ENCODE measurements at regions not wholly inside any gene's neighbourhood (a gene's known extent, or its start where the extent isn't known, plus 50 kb on each side); places are given as distances from the start of the nearest gene placed in this dataset.

GRCh38 chr17:53894591-53894990 is 71.9 kb downstream of the KIF2B start:
- no peak for TF ChIP-seq CTCF (IDR thresholded peaks at IDR 0.05 in 2 of 3, conservative IDR thresholded peaks at IDR 0.05 in 1 of 3; ENCODE audit: borderline replicate concordance in 1 of 3, insufficient read depth in 1 of 3, low read depth in 2 of 3, low read length in 2 of 3)
- no peak for TF ChIP-seq EZH2phosphoT487 (IDR thresholded peaks at IDR 0.05; ENCODE audit: borderline replicate concordance)
- TF ChIP-seq SIN3A (IDR thresholded peaks at IDR 0.05; ENCODE audit: low read depth), result no peak
- no peak for TF ChIP-seq RAD21 (IDR thresholded peaks at IDR 0.05; ENCODE audit: low read depth)
- no peak for TF ChIP-seq MAX (IDR thresholded peaks at IDR 0.05)
- no peak for TF ChIP-seq ZBTB33 (IDR thresholded peaks at IDR 0.05; ENCODE audit: extremely low read depth, insufficient replicate concordance, low read length)
- TF ChIP-seq ELF1 (IDR thresholded peaks at IDR 0.05; ENCODE audit: borderline replicate concordance, low read depth), result no peak
- POLR2A ChIA-PET, result no interaction called here
- Histone ChIP-seq H3K79me2 (ENCODE audit: insufficient read depth, low read length) (no peaks in the 10 kb centered on the region), H3K27me3 (ENCODE audit: insufficient read depth, low read length) (no peaks in the 10 kb centered on the region), H3K27ac (ENCODE audit: low read depth, low read length) (no peak overlapping the region), H3K4me2 (ENCODE audit: low read length) (no peak overlapping the region), H3K9me3 (ENCODE audit: control insufficient read depth in 1 of 2, insufficient read depth in 1 of 2, low read depth in 1 of 2, low read length in 2 of 2) (peaks cover 48 to 60% of the 10 kb centered on the region in 2 experiments; a peak in 3 of 4 replicates), H3K9ac (ENCODE audit: low read length) (no peak overlapping the region), H4K20me1 (ENCODE audit: insufficient read depth) (no peaks in the 10 kb centered on the region), H3K9me2 (ENCODE audit: insufficient read depth) (no peaks in the 10 kb centered on the region), H3K4me1 (ENCODE audit: control insufficient read depth in 1 of 2, insufficient read depth in 2 of 2, low read length in 2 of 2) (no peaks in the 10 kb centered on the region), H3K4me3 (replicated peaks in 1 of 2; ENCODE audit: low read depth in 1 of 2, low read length in 2 of 2) (no peak overlapping the region), H3K36me3 (ENCODE audit: control insufficient read depth in 1 of 2, insufficient read depth in 2 of 2, low read length in 2 of 2) (no peaks in the 10 kb centered on the region), H2AFZ (ENCODE audit: low read depth, low read length, poor library complexity, severe bottlenecking) (no peak overlapping the region)
- intact Hi-C loops (cut with micrococcal nuclease), result no loop called here
- CTCF ChIA-PET, result no interaction called here
- no TSS peak for BruUV-seq (replicated peaks)
- DNase-seq (ENCODE audit: low read depth, low spot score) (no peak), ATAC-seq (no peak)
- RAD21 ChIA-PET (ENCODE audit: low non-redundant PET in 1 of 2, low total read pairs in 2 of 2, uncharacterized antibody in 2 of 2, unreplicated experiment in 2 of 2), result no interaction called here
